IMR-90 (cell line): ENCODE measurements at regions not wholly inside any gene's neighbourhood (a gene's known extent, or its start where the extent isn't known, plus 50 kb on each side); places are given as distances from the start of the nearest gene placed in this dataset.

Source experiments
- ATAC-seq: fragments of 200-7000 bp; cut with Tn5 transposase; 2 replicates; pipeline ENCODE4 v1.9.1; 2020; ENCODE audit warnings: low read depth, mild to moderate bottlenecking, moderate library complexity
- BruUV-seq: library from RNA; stranded (reverse); fragments of 400-500 nt; replicated peaks from 2 replicates; lab custom pipeline; 2021; lab: Mats Ljungman, UMichigan
- CTCF ChIA-PET: fragments of 300-600 bp; formaldehyde crosslinking; extraction: SDS; loops from one replicate; lab custom pipeline; 2021; ENCODE audit warnings: antibody characterized with exemption; lab: Yijun Ruan, JAX
- POLR2A ChIA-PET: fragments of 300-600 bp; sonication (Branson Sonifier 250); formaldehyde crosslinking; loops from one replicate; lab custom pipeline; 2022; ENCODE audit warnings: antibody characterized with exemption; ENCODE audit not compliant: unreplicated experiment; lab: Charles Lee
- DNase-seq: peaks from one replicate; pipeline ENCODE4 v3.0.0; 2013
- H2AFZ ChIP-seq: replicated peaks from 2 replicates; pipeline ENCODE3; 2013; ENCODE audit warnings: low read length, mild to moderate bottlenecking; ENCODE audit not compliant: poor library complexity
- H2AK5ac ChIP-seq: 2 replicates; pipeline ENCODE4 v1.6.1; 2013; ENCODE audit warnings: low read depth, low read length, inconsistent platforms
- H2AK9ac ChIP-seq: replicated peaks from 2 replicates; pipeline ENCODE3; 2013; ENCODE audit warnings: mild to moderate bottlenecking, low read depth, low read length, moderate library complexity; ENCODE audit not compliant: poor library complexity
- H2BK120ac ChIP-seq: 2 replicates; pipeline ENCODE4 v1.6.1; 2013; ENCODE audit warnings: low read depth, low read length, inconsistent platforms
- H2BK15ac ChIP-seq: 3 replicates; pipeline ENCODE4 v1.6.1; 2013; ENCODE audit warnings: low read depth, low read length, inconsistent platforms
- H2BK20ac ChIP-seq: 2 replicates; pipeline ENCODE4 v1.6.1; 2013; ENCODE audit warnings: low read depth, mild to moderate bottlenecking, inconsistent platforms, low read length, moderate library complexity
- H2BK5ac ChIP-seq: 2 replicates; pipeline ENCODE4 v1.6.1; 2013; ENCODE audit warnings: mild to moderate bottlenecking, low read depth, low read length, inconsistent platforms; ENCODE audit not compliant: poor library complexity, severe bottlenecking
- H3K14ac ChIP-seq: replicated peaks from 2 replicates; pipeline ENCODE4 v1.6.1; 2013; ENCODE audit warnings: low read depth, low read length, inconsistent platforms
- H3K18ac ChIP-seq: 2 replicates; pipeline ENCODE4 v1.6.1; 2013; ENCODE audit warnings: low read depth, low read length, control low read depth
- H3K23ac ChIP-seq: 2 replicates; pipeline ENCODE4 v1.6.1; 2013; ENCODE audit warnings: low read depth, low read length, inconsistent platforms
- H3K27ac ChIP-seq: 2 replicates; pipeline ENCODE4 v1.5.1; 2013; ENCODE audit warnings: mild to moderate bottlenecking, control low read depth, low read length; ENCODE audit not compliant: insufficient read depth
- H3K27me3 ChIP-seq: 2 replicates; pipeline ENCODE4 v1.6.1; 2013; ENCODE audit warnings: low read length; ENCODE audit not compliant: control insufficient read depth, insufficient read depth
- H3K36me3 ChIP-seq: 2 replicates; pipeline ENCODE4 v1.6.1; 2013; ENCODE audit warnings: low read length, mixed read lengths; ENCODE audit not compliant: control insufficient read depth, insufficient read depth
- H3K4ac ChIP-seq: 2 replicates; pipeline ENCODE4 v1.6.1; 2013; ENCODE audit warnings: low read depth, low read length, inconsistent platforms
- H3K4me1 ChIP-seq: 2 replicates; pipeline ENCODE4 v1.6.1; 2013; ENCODE audit warnings: low read length, mixed read lengths; ENCODE audit not compliant: control insufficient read depth, insufficient read depth
- H3K4me2 ChIP-seq: 2 replicates; pipeline ENCODE4 v1.6.1; 2013; ENCODE audit warnings: low read depth, mild to moderate bottlenecking, control low read depth, low read length, moderate library complexity
- H3K4me3 ChIP-seq: 2 replicates; pipeline ENCODE4 v1.5.1; 2013; ENCODE audit warnings: low read depth, mild to moderate bottlenecking, control low read depth, low read length, moderate library complexity; ENCODE audit not compliant: insufficient read depth
- H3K56ac ChIP-seq: 2 replicates; pipeline ENCODE4 v1.6.1; 2013; ENCODE audit warnings: low read length, inconsistent platforms; ENCODE audit not compliant: insufficient read depth; ENCODE audit errors: extremely low read depth
- H3K79me1 ChIP-seq, 2 experiments: 2 replicates each; pipeline ENCODE4 v1.6.1; 2013; ENCODE audit warnings: low read length in 2 of 2, inconsistent platforms in 1 of 2, low read depth in 1 of 2
- H3K9ac ChIP-seq: 2 replicates; pipeline ENCODE4 v1.6.1; 2013; ENCODE audit warnings: low read depth, low read length, control low read depth
- H3K9me1 ChIP-seq: 2 replicates; pipeline ENCODE4 v1.6.1; 2013; ENCODE audit warnings: low read length, inconsistent platforms; ENCODE audit not compliant: insufficient read depth
- H3K9me3 ChIP-seq: 2 replicates; pipeline ENCODE4 v1.6.1; 2013; ENCODE audit warnings: low read length; ENCODE audit not compliant: control insufficient read depth, insufficient read depth
- H4K20me1 ChIP-seq: 2 replicates; pipeline ENCODE4 v1.6.1; 2013; ENCODE audit warnings: low read length, inconsistent platforms; ENCODE audit not compliant: insufficient read depth
- H4K5ac ChIP-seq: 2 replicates; pipeline ENCODE4 v1.6.1; 2013; ENCODE audit warnings: mild to moderate bottlenecking, low read depth, low read length, control low read depth
- H4K8ac ChIP-seq, 2 experiments: 2 replicates each; pipeline ENCODE4 v1.6.1; 2013; ENCODE audit warnings: low read depth in 2 of 2, low read length in 2 of 2, control low read depth in 1 of 2, inconsistent platforms in 1 of 2
- H4K91ac ChIP-seq: 2 replicates; pipeline ENCODE4 v1.6.1; 2013; ENCODE audit warnings: low read depth, low read length, inconsistent platforms; ENCODE audit not compliant: insufficient read depth
- BHLHE40 ChIP-seq: fragments of 150-350 bp; IDR thresholded peaks from 2 replicates; pipeline ENCODE4 v1.6.1; 2016; ENCODE audit warnings: mild to moderate bottlenecking, low read depth, low read length
- CEBPB ChIP-seq: IDR thresholded peaks from 2 replicates; pipeline ENCODE4 v1.6.1; 2012; ENCODE audit warnings: low read depth, low read length, improper control_type of control experiment
- CHD1 ChIP-seq: IDR thresholded peaks from 2 replicates; pipeline ENCODE4 v1.6.1; 2012; ENCODE audit warnings: low read depth, low read length, improper control_type of control experiment
- FOS ChIP-seq: fragments of 150-350 bp; IDR thresholded peaks from 2 replicates; pipeline ENCODE4 v1.6.1; 2016; ENCODE audit warnings: low read depth, low read length
- MAFK ChIP-seq: IDR thresholded peaks from 2 replicates; pipeline ENCODE4 v1.6.1; 2012; ENCODE audit warnings: low read depth, low read length, improper control_type of control experiment
- MAZ ChIP-seq: IDR thresholded peaks from 2 replicates; pipeline ENCODE4 v1.6.1; 2012; ENCODE audit warnings: low read depth, mild to moderate bottlenecking, low read length, improper control_type of control experiment, moderate library complexity, borderline replicate concordance
- MXI1 ChIP-seq: IDR thresholded peaks from 2 replicates; pipeline ENCODE4 v1.6.1; 2012; ENCODE audit warnings: low read depth, mild to moderate bottlenecking, low read length, moderate library complexity, borderline replicate concordance
- NFE2L2 ChIP-seq: fragments of 150-350 bp; IDR thresholded peaks from 2 replicates; pipeline ENCODE4 v1.6.1; 2016; ENCODE audit warnings: low read depth, mild to moderate bottlenecking, low read length
- POLR2A ChIP-seq: IDR thresholded peaks from 2 replicates; pipeline ENCODE4 v1.6.1; 2012; ENCODE audit warnings: mild to moderate bottlenecking, low read depth, low read length
- RAD21 ChIP-seq: IDR thresholded peaks from 2 replicates; pipeline ENCODE4 v1.6.1; 2012; ENCODE audit warnings: low read length, improper control_type of control experiment
- RCOR1 ChIP-seq: IDR thresholded peaks from 2 replicates; pipeline ENCODE4 v1.6.1; 2012; ENCODE audit warnings: mild to moderate bottlenecking, low read length, improper control_type of control experiment; ENCODE audit not compliant: insufficient replicate concordance
- RFX5 ChIP-seq: IDR thresholded peaks from 2 replicates; pipeline ENCODE4 v1.8.0; 2012; ENCODE audit warnings: low read depth, mild to moderate bottlenecking, low read length, moderate library complexity
- SMC3 ChIP-seq: fragments of 150-350 bp; IDR thresholded peaks from 2 replicates; pipeline ENCODE4 v1.6.1; 2016; ENCODE audit warnings: low read depth, mild to moderate bottlenecking, antibody characterized with exemption, low read length, moderate library complexity
- WGBS, 2 experiments: methylation state at CpG; one replicate each; pipeline versions ENCODE4 v1.1.5 to v1.1.7; 2013; ENCODE audit warnings: missing lambda C conversion rate in 2 of 2; ENCODE audit not compliant: insufficient read length in 1 of 2; ENCODE audit errors: extremely low coverage in 2 of 2; 5-methylcytosine and 5-hydroxymethylcytosine counted together
- dilution Hi-C: fragments of 300-500 bp; cut with HindIII; formaldehyde crosslinking; loops from one replicate; pipeline ENCODE4 v1.14.3; 2018; ENCODE audit warnings: low sequenced_read_pairs; ENCODE audit not compliant: unreplicated experiment
- in situ Hi-C: fragments of 300-500 bp; cut with MboI; formaldehyde crosslinking; loops from 3 replicates; pipeline ENCODE4 v1.14.3; 2019; ENCODE audit warnings: low sequenced_read_pairs, inconsistent platforms, mixed read lengths
- intact Hi-C: fragments of 100-400 bp; cut with micrococcal nuclease; formaldehyde crosslinking; loops from 2 replicates; pipeline ENCODE4 v1.10.0; 2022
- TF ChIP-seq, protein P1 (sequence below): fragments of 150-350 bp; IDR thresholded peaks from 2 replicates; pipeline ENCODE4 v1.6.1; 2017; ENCODE audit warnings: mild to moderate bottlenecking, antibody characterized with exemption, low read length, low read depth
- TF ChIP-seq, protein P2 (sequence below): conservative IDR thresholded peaks from 2 replicates; pipeline ENCODE4 v1.5.1; 2012; ENCODE audit warnings: mild to moderate bottlenecking, low read depth, low read length, improper control_type of control experiment
- TF ChIP-seq, protein P3 (sequence below): fragments of 150-350 bp; IDR thresholded peaks from 2 replicates; pipeline ENCODE4 v1.6.1; 2016; ENCODE audit warnings: low read depth, mild to moderate bottlenecking, low read length, moderate library complexity, borderline replicate concordance

DNA sequence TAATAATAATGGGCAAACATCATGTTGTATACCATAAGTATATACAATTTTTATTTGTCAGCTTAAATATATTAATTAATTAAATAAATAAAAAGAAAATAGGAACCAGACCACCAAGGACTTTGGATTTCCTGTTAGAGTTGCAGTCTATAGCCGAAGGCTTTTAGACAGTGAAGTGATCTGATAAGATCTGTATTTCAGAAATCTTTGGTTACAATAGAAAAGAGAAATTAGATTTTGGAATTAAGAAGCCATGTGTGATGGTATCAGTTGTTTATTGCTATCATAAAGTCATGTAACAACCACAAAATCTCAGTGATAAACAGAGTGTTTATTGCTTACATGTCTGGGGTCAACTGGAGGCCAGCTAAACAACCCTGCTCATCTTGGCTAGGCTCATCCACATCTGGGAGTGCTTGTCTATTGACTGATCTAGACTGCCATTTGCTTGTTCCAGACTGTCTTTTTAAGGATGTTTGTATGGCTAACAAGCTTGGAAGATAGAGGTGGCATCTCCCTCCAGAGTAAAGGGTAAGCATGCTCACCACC, 142.1 kb upstream of the USP9X start:
- no peaks in the 10 kb centered on the region for H4K20me1 ChIP-seq
- no peak overlapping the region for H4K8ac ChIP-seq
- H2AK9ac ChIP-seq = no peak overlapping the region
- no peak overlapping the region for H3K4me2 ChIP-seq
- no peak overlapping the region for H2AFZ ChIP-seq
- H2BK20ac ChIP-seq = no peak overlapping the region
- BruUV-seq = no TSS peak
- dilution Hi-C loops = no loop called here
- in situ Hi-C loops = no loop called here
- no peak overlapping the region for H3K4ac ChIP-seq
- H3K18ac ChIP-seq = no peak overlapping the region
- H3K23ac ChIP-seq = no peak overlapping the region
- H3K79me1 ChIP-seq = no peaks in the 10 kb centered on the region
- H4K5ac ChIP-seq = no peak overlapping the region
- no peak overlapping the region for H3K9ac ChIP-seq
- DNase-seq (no peak), ATAC-seq (no peak)
- no peak overlapping the region for H2AK5ac ChIP-seq
- no peaks in the 10 kb centered on the region for H3K9me1 ChIP-seq
- H3K56ac ChIP-seq = no peak overlapping the region
- no peaks in the 10 kb centered on the region for H3K27me3 ChIP-seq
- H3K4me3 ChIP-seq = no peak overlapping the region
- H3K36me3 ChIP-seq = no peaks in the 10 kb centered on the region
- no peak overlapping the region for H3K14ac ChIP-seq
- CTCF ChIA-PET = no interaction called here
- no peak overlapping the region for H2BK120ac ChIP-seq
- H2BK5ac ChIP-seq = no peak overlapping the region
- no CpG with 5 or more reads among the region's 1 CpG for WGBS, 2 experiments
- H4K91ac ChIP-seq = no peak overlapping the region
- intact Hi-C loops = no loop called here
- no peak overlapping the region for H2BK15ac ChIP-seq
- H3K9me3 ChIP-seq = no peaks in the 10 kb centered on the region
- no peak overlapping the region for H3K27ac ChIP-seq
- peaks cover 2% of the 10 kb centered on the region; the same call in 1 of the 2 replicates for H3K4me1 ChIP-seq
- TF ChIP-seq SMC3 (no peak), MAFK (no peak), RFX5 (no peak), CEBPB (no peak), RCOR1 (no peak), CHD1 (no peak), MAZ (no peak), NFE2L2 (no peak), MXI1 (no peak), POLR2A (no peak), BHLHE40 (no peak), RAD21 (no peak), FOS (no peak)
- TF ChIP-seq, protein P1, sequence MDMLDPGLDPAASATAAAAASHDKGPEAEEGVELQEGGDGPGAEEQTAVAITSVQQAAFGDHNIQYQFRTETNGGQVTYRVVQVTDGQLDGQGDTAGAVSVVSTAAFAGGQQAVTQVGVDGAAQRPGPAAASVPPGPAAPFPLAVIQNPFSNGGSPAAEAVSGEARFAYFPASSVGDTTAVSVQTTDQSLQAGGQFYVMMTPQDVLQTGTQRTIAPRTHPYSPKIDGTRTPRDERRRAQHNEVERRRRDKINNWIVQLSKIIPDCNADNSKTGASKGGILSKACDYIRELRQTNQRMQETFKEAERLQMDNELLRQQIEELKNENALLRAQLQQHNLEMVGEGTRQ = no peak
- TF ChIP-seq, protein P2, sequence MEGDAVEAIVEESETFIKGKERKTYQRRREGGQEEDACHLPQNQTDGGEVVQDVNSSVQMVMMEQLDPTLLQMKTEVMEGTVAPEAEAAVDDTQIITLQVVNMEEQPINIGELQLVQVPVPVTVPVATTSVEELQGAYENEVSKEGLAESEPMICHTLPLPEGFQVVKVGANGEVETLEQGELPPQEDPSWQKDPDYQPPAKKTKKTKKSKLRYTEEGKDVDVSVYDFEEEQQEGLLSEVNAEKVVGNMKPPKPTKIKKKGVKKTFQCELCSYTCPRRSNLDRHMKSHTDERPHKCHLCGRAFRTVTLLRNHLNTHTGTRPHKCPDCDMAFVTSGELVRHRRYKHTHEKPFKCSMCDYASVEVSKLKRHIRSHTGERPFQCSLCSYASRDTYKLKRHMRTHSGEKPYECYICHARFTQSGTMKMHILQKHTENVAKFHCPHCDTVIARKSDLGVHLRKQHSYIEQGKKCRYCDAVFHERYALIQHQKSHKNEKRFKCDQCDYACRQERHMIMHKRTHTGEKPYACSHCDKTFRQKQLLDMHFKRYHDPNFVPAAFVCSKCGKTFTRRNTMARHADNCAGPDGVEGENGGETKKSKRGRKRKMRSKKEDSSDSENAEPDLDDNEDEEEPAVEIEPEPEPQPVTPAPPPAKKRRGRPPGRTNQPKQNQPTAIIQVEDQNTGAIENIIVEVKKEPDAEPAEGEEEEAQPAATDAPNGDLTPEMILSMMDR = no peak
- TF ChIP-seq, protein P3, sequence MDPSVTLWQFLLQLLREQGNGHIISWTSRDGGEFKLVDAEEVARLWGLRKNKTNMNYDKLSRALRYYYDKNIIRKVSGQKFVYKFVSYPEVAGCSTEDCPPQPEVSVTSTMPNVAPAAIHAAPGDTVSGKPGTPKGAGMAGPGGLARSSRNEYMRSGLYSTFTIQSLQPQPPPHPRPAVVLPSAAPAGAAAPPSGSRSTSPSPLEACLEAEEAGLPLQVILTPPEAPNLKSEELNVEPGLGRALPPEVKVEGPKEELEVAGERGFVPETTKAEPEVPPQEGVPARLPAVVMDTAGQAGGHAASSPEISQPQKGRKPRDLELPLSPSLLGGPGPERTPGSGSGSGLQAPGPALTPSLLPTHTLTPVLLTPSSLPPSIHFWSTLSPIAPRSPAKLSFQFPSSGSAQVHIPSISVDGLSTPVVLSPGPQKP = no peak
- POLR2A ChIA-PET = no interaction called here
